ENCODE measurements at regions not wholly inside any gene's neighbourhood (a gene's known extent, or its start where the extent isn't known, plus 50 kb on each side); places are given as distances from the start of the nearest gene placed in this dataset.

DNA sequence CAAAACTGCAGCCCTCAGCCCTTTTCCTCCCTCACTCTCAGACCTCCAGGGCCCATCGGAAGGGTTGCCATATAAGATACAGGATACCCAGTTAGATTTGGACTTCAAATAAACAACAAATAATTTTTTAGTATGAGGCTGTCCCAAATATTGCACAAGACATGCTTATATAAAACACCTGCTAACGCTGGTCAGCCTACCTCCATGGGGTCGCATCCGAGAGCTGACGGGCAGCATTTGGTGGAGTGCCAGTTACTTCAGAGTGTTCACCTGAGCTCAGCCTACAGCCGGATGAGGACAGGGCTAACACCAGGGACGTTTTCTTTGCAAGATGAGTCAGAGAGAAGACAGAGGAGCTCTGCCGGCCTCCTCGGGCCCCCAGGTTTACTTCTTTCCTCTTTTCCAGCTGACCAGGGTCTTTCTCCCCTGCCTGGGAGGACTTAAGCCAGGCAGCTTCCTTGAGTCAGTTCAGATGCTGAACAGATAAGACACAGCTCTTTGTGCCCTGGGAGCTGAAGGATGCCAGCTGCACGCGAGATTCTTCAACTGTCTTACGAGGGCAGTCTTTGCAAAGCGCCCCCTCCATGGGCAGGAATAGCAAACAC, 141.2 kb upstream of the KCNG1 start:
- TF ChIP-seq PAX5 (IDR thresholded peaks at IDR 0.05; ENCODE audit: insufficient read depth, low read length, severe bottlenecking), result no peak
- TF ChIP-seq POLR2AphosphoS5 (IDR thresholded peaks at IDR 0.05; ENCODE audit: low read depth, low read length), result no peak
- no peak for TF ChIP-seq POLR2A (IDR thresholded peaks at IDR 0.05; ENCODE audit: low read depth, low read length)
- no peak for TF ChIP-seq TAF1 (IDR thresholded peaks at IDR 0.05; ENCODE audit: low read depth, low read length)
- no peak for TF ChIP-seq POU2F2 (IDR thresholded peaks at IDR 0.05; ENCODE audit: low read depth, low read length)
